HG02943 (cell line): ENCODE measurements at regions not wholly inside any gene's neighbourhood (a gene's known extent, or its start where the extent isn't known, plus 50 kb on each side); places are given as distances from the start of the nearest gene placed in this dataset.

Experiments used
- ATAC-seq: cut with Tn5 transposase; IDR thresholded peaks from one replicate; pipeline ENCODE4 v1.9.1; 2021; ENCODE audit warnings: mild to moderate bottlenecking, low read depth, moderate library complexity; ENCODE audit not compliant: unreplicated experiment

- no peak for ATAC-seq
Observed at GRCh38 chr13:81671064-81671463, 1330.1 kb upstream of the SPRY2 start.

GRCh38 chr13:81670048-81670447 lies 1329.1 kb upstream of the SPRY2 start:
- no peak for ATAC-seq

- ATAC-seq: no peak
Observed at GRCh38 chr13:81664872-81665271, 1323.9 kb upstream of the SPRY2 start.

GRCh38 chr13:81659984-81660383 lies 1319.1 kb upstream of the SPRY2 start:
- ATAC-seq: no peak

GRCh38 chr13:81658598-81659370 lies 1317.9 kb upstream of the SPRY2 start:
- ATAC-seq: no peak

- no peak for ATAC-seq
Observed at GRCh38 chr13:81639984-81640582, 1299.2 kb upstream of the SPRY2 start.

GRCh38 chr13:81637457-81637856 lies 1296.5 kb upstream of the SPRY2 start:
- no peak for ATAC-seq

GRCh38 chr13:81636120-81636519 lies 1295.2 kb upstream of the SPRY2 start:
- ATAC-seq: no peak

GRCh38 chr13:81615031-81615430 lies 1274.1 kb upstream of the SPRY2 start:
- ATAC-seq: no peak

GRCh38 chr13:81610644-81611043 lies 1269.7 kb upstream of the SPRY2 start:
- ATAC-seq: no peak

GRCh38 chr13:81609335-81609734 lies 1268.4 kb upstream of the SPRY2 start:
- ATAC-seq: no peak

GRCh38 chr13:81606074-81606473 lies 1265.1 kb upstream of the SPRY2 start:
- ATAC-seq: no peak

GRCh38 chr13:81602241-81602640 lies 1261.3 kb upstream of the SPRY2 start:
- no peak for ATAC-seq

- ATAC-seq: no peak
Observed at GRCh38 chr13:81597101-81597500, 1256.2 kb upstream of the SPRY2 start.

GRCh38 chr13:81596224-81596753 lies 1255.4 kb upstream of the SPRY2 start:
- ATAC-seq: no peak

- ATAC-seq: no peak
Observed at GRCh38 chr13:81591528-81592220, 1250.7 kb upstream of the SPRY2 start.

- ATAC-seq: no peak
Observed at GRCh38 chr13:81582381-81582780, 1241.5 kb upstream of the SPRY2 start.

- ATAC-seq: no peak
Observed at GRCh38 chr13:81577601-81578195, 1236.8 kb upstream of the SPRY2 start.

- no peak for ATAC-seq
Observed at GRCh38 chr13:81568824-81569223, 1227.9 kb upstream of the SPRY2 start.

- ATAC-seq: no peak
Observed at GRCh38 chr13:81565849-81566248, 1224.9 kb upstream of the SPRY2 start.

GRCh38 chr13:81563091-81563490 lies 1222.2 kb upstream of the SPRY2 start:
- no peak for ATAC-seq
